Fibroblast of skin of left biceps (primary cell): ENCODE measurements at regions not wholly inside any gene's neighbourhood (a gene's known extent, or its start where the extent isn't known, plus 50 kb on each side); places are given as distances from the start of the nearest gene placed in this dataset.

Source experiments
- DNase-seq, 2 experiments: peaks; one replicate each; pipeline ENCODE4 v3.0.0-alpha.2; 2013; ENCODE audit warnings: low read depth in 2 of 2

DNA sequence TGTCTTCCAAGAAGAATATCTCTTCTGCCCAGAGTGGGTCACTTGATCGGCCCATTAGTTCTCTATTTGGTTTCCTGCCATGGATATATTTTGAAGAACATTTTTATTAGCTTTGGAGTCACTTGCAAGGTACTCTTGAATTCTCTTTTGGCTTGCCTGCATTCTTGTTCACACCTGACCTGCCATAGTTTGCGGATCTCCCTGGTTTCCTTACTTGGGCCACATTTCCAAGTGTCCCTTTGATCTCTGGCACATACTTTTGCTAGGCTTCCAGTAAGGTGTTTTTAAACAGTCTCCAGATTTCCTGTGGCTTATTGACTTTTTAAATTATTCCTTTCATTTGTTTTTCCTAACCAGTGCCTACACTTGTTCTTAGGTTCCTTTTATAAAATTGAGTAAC is 488.5 kb upstream of the MDFIC2 start:
- no peak for DNase-seq

DNA sequence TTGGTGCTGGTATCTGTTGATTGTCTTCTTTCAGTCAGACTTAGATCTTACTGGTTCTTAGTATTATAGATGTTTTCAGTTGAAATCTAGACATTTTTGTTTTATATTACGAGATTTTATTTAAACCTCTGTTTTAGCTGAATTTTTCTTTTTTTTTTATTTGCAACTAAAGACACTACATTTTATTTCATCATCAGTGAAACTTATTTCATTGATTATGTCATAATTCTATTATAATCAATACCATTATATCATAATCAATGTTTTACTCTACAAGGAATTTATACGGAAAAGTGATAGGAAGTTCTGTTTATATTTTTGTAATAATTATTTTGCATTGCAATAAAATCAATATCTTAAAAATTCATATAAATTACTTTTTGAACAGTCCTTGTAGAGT is 477.4 kb upstream of the MDFIC2 start:
- no peak for DNase-seq

DNA sequence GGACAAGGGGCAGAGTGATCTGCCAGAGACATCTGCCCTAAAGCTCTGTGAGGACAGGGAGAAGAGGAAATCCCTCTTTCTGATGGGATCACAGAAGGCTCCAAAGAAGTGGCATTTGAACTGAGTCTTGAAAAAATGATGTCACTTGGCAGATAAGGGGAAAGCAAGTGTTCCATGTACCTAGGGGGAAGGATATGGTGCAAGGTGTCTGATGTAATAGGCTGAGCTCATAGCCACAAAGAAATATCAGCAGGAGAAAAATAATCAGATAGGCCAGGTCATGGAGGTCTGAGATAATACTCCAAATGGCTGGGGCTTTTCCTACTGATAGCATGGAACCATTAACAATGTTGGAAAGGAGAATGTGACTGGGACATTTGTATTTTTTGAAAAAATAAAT is 468.4 kb upstream of the MDFIC2 start:
- DNase-seq, result no peak

GRCh38 chr3:70779296-70779695 is 466.9 kb upstream of the MDFIC2 start:
- DNase-seq, result no peak

- no peak for DNase-seq
These were observed 463.6 kb upstream of the MDFIC2 start for GRCh38 chr3:70776081-70776480.

- DNase-seq, result no peak
These were observed 462.8 kb upstream of the MDFIC2 start for GRCh38 chr3:70775257-70775656.

DNA sequence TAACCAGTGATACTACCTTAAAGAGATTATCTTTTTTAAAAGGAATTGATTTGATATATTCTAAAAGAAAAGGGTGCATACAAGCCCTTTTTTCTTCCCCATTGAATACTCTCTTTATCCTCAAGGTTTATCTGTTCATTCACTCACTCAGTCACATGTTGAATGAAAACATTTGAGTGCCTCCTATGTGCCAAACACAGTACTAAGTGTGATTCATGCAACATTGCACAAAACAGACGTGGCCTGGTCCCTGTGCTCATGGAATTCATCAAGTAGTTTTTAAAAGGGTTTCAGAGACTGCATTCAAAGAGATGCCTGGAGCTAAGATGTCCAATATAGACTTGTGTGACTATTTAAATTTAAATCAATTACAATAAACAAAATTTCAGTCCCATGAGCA is 462.2 kb upstream of the MDFIC2 start:
- DNase-seq, result no peak

- DNase-seq, result no peak
These were observed 459.1 kb upstream of the MDFIC2 start for GRCh38 chr3:70771426-70772147.

GRCh38 chr3:70770650-70771049 is 458.2 kb upstream of the MDFIC2 start:
- no peak for DNase-seq

GRCh38 chr3:70766301-70766700 is 453.9 kb upstream of the MDFIC2 start:
- DNase-seq, result no peak

- DNase-seq, result no peak
These were observed 451.5 kb upstream of the MDFIC2 start for GRCh38 chr3:70763894-70764293.

DNA sequence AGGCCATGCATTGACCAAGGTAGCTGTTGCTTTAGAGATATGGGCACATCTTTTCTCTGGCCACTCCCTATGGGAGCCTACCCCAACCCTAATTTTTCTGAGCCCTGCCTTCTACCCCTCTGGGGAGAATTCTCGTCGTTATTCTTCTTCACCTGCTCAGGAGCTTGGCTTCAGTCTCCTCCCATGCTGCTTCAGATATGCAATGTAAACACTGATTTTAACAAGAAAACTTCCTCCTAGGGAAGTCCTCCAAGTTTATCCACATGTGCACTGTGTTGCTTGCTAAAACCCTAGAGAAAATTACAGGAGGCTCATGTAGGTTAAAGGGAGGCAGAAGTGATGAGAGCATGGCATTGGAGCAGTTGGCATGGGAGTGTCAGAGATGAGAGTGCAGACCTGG is 445.2 kb upstream of the MDFIC2 start:
- DNase-seq, result no peak

GRCh38 chr3:70755526-70755925 is 443.1 kb upstream of the MDFIC2 start:
- no peak for DNase-seq

DNA sequence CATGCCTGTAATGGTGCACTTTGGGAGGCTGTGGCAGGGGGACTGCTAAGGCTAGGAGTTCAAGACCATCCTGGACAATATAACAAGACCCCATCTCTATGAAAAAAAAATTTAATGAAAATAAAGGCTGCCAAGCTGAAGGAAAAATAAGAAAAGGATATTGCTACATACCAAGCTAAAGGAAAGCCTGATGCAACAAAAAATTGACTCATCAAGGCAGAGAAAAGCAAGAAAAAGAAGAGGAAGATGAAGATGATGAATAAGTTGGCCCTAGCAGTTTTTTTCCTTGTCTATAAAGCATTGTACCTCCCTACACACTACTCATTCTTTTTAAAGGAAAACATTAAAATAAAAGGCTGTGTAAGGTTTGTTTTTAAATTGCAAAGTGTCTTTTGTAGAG is 441.9 kb upstream of the MDFIC2 start:
- DNase-seq, result no peak

GRCh38 chr3:70753572-70753971 is 441.1 kb upstream of the MDFIC2 start:
- DNase-seq, result no peak

GRCh38 chr3:70752051-70752450 is 439.6 kb upstream of the MDFIC2 start:
- no peak for DNase-seq

- no peak for DNase-seq
These were observed 436.7 kb upstream of the MDFIC2 start for GRCh38 chr3:70749122-70749521.

- DNase-seq, result no peak
These were observed 436.2 kb upstream of the MDFIC2 start for GRCh38 chr3:70748593-70748992.

DNA sequence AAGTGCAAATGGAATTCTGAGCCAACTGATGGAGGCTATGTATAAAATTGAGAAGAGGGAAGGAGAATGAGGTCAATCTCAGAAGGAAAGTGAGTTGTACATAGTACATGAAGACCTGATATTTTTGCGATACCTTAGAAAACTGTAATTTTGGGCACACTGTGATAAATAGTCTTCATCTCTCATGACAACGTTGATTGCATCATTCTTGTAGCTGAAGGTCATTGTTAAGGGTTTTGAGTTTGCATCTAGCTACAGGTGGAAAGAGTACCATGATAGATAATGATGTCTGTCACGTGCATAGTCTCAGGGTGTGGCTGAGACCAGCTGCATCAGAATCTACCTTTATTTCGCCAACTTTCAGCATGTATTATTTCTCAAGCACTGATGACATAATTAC is 435.4 kb upstream of the MDFIC2 start:
- no peak for DNase-seq

DNA sequence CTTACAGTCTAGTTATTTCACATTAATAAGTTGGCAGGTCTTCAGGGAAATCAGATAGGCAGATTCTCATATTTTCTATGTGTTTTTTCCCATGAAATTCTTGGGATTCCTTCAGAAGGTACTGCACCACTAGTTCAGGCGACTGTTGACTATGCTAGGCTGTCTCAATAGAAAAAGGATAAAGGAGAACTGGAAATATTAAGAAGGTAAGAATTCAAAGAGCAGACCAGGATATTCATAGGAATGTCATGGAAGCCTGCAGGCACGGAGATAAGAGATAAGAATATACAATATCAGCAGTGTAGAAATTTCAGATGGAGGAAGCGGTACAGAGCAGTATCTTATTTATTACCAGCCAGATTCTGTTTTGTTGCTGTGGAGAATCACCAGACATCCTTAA is 432.1 kb upstream of the MDFIC2 start:
- DNase-seq, result no peak

DNA sequence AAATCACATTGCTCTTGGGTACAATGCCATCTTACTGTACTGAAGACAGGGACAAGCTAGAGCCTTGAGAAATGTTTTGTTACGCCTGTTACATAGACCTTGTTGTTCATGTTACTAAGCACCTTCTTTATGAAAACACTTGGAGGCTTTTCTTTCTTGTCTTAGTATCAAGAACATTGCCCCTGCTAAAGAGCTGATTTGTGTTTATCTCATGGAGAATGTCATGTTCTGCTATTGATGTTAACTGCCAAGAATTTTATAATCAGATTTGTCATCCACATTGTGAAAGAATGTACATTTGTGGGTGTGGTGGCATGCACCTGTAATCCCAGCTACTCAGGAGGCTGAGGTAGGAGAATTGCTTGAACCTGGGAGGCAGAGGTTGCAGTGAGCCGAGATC is 431.3 kb upstream of the MDFIC2 start:
- DNase-seq, result no peak

GRCh38 chr3:70742081-70742480 is 429.6 kb upstream of the MDFIC2 start:
- DNase-seq, result no peak

DNA sequence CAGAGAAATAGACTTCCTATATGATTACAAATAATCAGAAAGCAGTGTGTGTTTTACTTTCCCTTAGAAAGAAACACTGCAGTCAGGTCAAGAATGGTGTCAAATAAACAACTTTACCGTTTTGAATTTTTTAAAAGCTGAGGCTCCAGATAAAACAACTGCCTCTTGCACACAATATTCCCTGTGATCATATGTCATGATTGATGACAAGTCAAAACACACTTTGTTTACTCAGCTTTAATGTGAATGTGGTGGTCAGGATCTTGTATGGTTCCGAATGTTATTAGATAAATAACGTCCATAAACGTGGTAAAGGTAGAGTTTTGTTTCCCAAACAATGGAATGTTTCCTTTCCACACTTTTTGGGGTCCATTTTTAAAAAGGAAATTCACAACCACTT is 428.4 kb upstream of the MDFIC2 start:
- no peak for DNase-seq

DNA sequence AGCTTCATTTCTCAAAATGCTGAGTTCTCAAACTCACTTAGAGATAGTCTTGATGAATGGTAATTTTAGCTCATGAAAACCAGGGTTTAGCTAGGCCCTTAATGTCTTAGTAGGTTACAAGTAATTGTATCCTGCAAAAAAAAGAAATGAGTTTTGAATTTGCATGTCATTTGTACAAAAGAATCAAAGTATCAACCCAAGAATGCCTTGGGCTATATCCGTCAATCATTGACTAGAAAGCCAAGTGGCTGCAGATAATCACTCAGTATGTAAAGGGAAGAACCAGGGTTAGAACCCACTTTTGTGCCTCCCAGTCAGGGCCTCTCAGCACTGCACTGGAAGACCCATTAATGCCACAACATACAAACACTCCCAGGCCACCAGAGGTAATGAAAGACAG is 427.6 kb upstream of the MDFIC2 start:
- no peak for DNase-seq
